GM23338 (cell line): ENCODE measurements at regions not wholly inside any gene's neighbourhood (a gene's known extent, or its start where the extent isn't known, plus 50 kb on each side); places are given as distances from the start of the nearest gene placed in this dataset.

Source experiments
- ATAC-seq: fragments of 200-7000 bp; cut with Tn5 transposase; 3 replicates; pipeline ENCODE4 v1.9.1; 2020
- DNase-seq: peaks from one replicate; pipeline ENCODE4 v3.0.0-alpha.2; 2015; ENCODE audit warnings: low spot score
- H2AFZ ChIP-seq: fragments of 200-600 bp; sonication (generic); 2 replicates; pipeline ENCODE4 v1.8.0; 2016; ENCODE audit warnings: antibody characterized with exemption, mild to moderate bottlenecking, moderate library complexity
- H3F3A ChIP-seq: fragments of 200-600 bp; sonication (generic); replicated peaks from 2 replicates; pipeline ENCODE4 v1.8.0; 2017; ENCODE audit warnings: antibody characterized with exemption, mixed run types, low read depth
- H3K27ac ChIP-seq: fragments of 200-600 bp; sonication (generic); 2 replicates; pipeline ENCODE4 v1.6.1; 2016; ENCODE audit warnings: low read depth
- H3K27me3 ChIP-seq: fragments of 200-600 bp; sonication (generic); 2 replicates; pipeline ENCODE4 v1.8.0; 2016; ENCODE audit warnings: mild to moderate bottlenecking, mixed run types, moderate library complexity; ENCODE audit not compliant: insufficient read depth
- H3K36me3 ChIP-seq: fragments of 200-600 bp; sonication (generic); 2 replicates; pipeline ENCODE4 v1.8.0; 2016; ENCODE audit warnings: mild to moderate bottlenecking; ENCODE audit not compliant: insufficient read depth
- H3K4me1 ChIP-seq: fragments of 200-600 bp; sonication (generic); 2 replicates; pipeline ENCODE4 v1.8.0; 2016; ENCODE audit warnings: mild to moderate bottlenecking, moderate library complexity; ENCODE audit not compliant: insufficient read depth
- H3K4me2 ChIP-seq: fragments of 200-600 bp; sonication (generic); 2 replicates; pipeline ENCODE4 v1.7.1; 2017; ENCODE audit warnings: mixed run types
- H3K4me3 ChIP-seq: fragments of 200-600 bp; sonication (generic); 2 replicates; pipeline ENCODE4 v1.6.1; 2016; ENCODE audit warnings: mixed run types
- H3K79me2 ChIP-seq: fragments of 200-600 bp; sonication (generic); replicated peaks from 2 replicates; pipeline ENCODE4 v1.8.0; 2017; ENCODE audit warnings: mild to moderate bottlenecking; ENCODE audit not compliant: insufficient read depth
- H3K9me2 ChIP-seq: fragments of 200-600 bp; sonication (generic); 2 replicates; pipeline ENCODE4 v1.8.0; 2017; ENCODE audit not compliant: insufficient read depth
- H4K20me1 ChIP-seq: fragments of 200-600 bp; sonication (generic); replicated peaks from 2 replicates; pipeline ENCODE4 v1.8.0; 2017; ENCODE audit warnings: mild to moderate bottlenecking; ENCODE audit not compliant: insufficient read depth
- H3K27ac Mint-ChIP-seq: 2 replicates; pipeline ENCODE4 v1.8.0; 2020; ENCODE audit warnings: inconsistent platforms, mild to moderate bottlenecking, moderate library complexity, mixed read lengths
- H3K27me3 Mint-ChIP-seq: 3 replicates; pipeline ENCODE4 v1.8.0; 2022; ENCODE audit warnings: low read depth, mild to moderate bottlenecking, moderate library complexity, mixed read lengths, inconsistent platforms; ENCODE audit not compliant: insufficient read depth, poor library complexity
- H3K36me3 Mint-ChIP-seq: 3 replicates; pipeline ENCODE4 v1.8.0; 2021; ENCODE audit warnings: low read depth, mild to moderate bottlenecking, inconsistent platforms, moderate library complexity, mixed read lengths
- H3K4me1 Mint-ChIP-seq: 3 replicates; pipeline ENCODE4 v1.8.0; 2020; ENCODE audit warnings: mild to moderate bottlenecking, inconsistent platforms, mixed read lengths
- H3K4me3 Mint-ChIP-seq: 3 replicates; pipeline ENCODE4 v1.8.0; 2021; ENCODE audit warnings: moderate library complexity, mild to moderate bottlenecking, inconsistent platforms, mixed read lengths
- H3K9me3 Mint-ChIP-seq: 3 replicates; pipeline ENCODE4 v1.8.0; 2020; ENCODE audit warnings: moderate library complexity, mild to moderate bottlenecking, inconsistent platforms, mixed read lengths
- CREB1 ChIP-seq: fragments of 250-450 bp; sonication (Bioruptor Pico); IDR thresholded peaks from 2 replicates; pipeline ENCODE4 v1.5.0; 2020; ENCODE audit warnings: low read depth, mild to moderate bottlenecking, moderate library complexity
- EZH2 ChIP-seq: fragments of 200-600 bp; sonication (generic); IDR thresholded peaks from one replicate; pipeline ENCODE4 v1.8.0; 2017; ENCODE audit warnings: antibody characterized with exemption, mild to moderate bottlenecking, low read depth; ENCODE audit not compliant: unreplicated experiment
- EZH2phosphoT487 ChIP-seq: fragments of 200-600 bp; sonication (generic); IDR thresholded peaks from one replicate; pipeline ENCODE4 v1.8.1; 2018; ENCODE audit warnings: antibody characterized with exemption; ENCODE audit not compliant: unreplicated experiment
- JUNB ChIP-seq: IDR thresholded peaks from one replicate; pipeline ENCODE4 v1.6.1; 2016; ENCODE audit warnings: antibody characterized with exemption; ENCODE audit not compliant: unreplicated experiment
- NANOG ChIP-seq: IDR thresholded peaks from 2 replicates; pipeline ENCODE4 v1.6.1; 2016; ENCODE audit warnings: antibody characterized with exemption, borderline replicate concordance
- POLR2AphosphoS5 ChIP-seq: IDR thresholded peaks from 2 replicates; pipeline ENCODE4 v1.6.1; 2016; ENCODE audit warnings: antibody characterized with exemption, low read depth
- STAT1 ChIP-seq: IDR thresholded peaks from one replicate; pipeline ENCODE4 v1.6.1; 2016; ENCODE audit warnings: antibody characterized with exemption; ENCODE audit not compliant: unreplicated experiment
- ZNF114 ChIP-seq: fragments of 250-450 bp; sonication (Bioruptor Pico); IDR thresholded peaks from 2 replicates; pipeline ENCODE4 v1.5.0; 2020; ENCODE audit warnings: mild to moderate bottlenecking, moderate library complexity
- ZNF331 ChIP-seq: fragments of 250-450 bp; sonication (Bioruptor Pico); IDR thresholded peaks from 2 replicates; pipeline ENCODE4 v1.5.0; 2020; ENCODE audit warnings: low read depth, mild to moderate bottlenecking, moderate library complexity
- TF ChIP-seq, protein P1 (sequence below): fragments of 250-450 bp; sonication (Bioruptor Pico); IDR thresholded peaks from 2 replicates; pipeline ENCODE4 v1.5.0; 2020; ENCODE audit warnings: mild to moderate bottlenecking, moderate library complexity
- TF ChIP-seq, protein P2 (sequence below), 2 experiments: fragments of 200-600 bp in 1 of 2; sonication (generic) in 1 of 2; conservative IDR thresholded peaks; 2 replicates each; pipeline versions ENCODE4 v1.5.1 to v1.6.1; 2016 to 2017; ENCODE audit warnings: antibody characterized with exemption in 2 of 2, low read depth in 2 of 2, mild to moderate bottlenecking in 2 of 2, moderate library complexity in 1 of 2
- TF ChIP-seq, protein P3 (sequence below): IDR thresholded peaks from one replicate; pipeline ENCODE4 v1.6.1; 2018; ENCODE audit warnings: antibody characterized with exemption; ENCODE audit not compliant: unreplicated experiment
- TF ChIP-seq, protein P4 (sequence below): IDR thresholded peaks from 2 replicates; pipeline ENCODE4 v1.6.1; 2016; ENCODE audit warnings: antibody characterized with exemption

DNA sequence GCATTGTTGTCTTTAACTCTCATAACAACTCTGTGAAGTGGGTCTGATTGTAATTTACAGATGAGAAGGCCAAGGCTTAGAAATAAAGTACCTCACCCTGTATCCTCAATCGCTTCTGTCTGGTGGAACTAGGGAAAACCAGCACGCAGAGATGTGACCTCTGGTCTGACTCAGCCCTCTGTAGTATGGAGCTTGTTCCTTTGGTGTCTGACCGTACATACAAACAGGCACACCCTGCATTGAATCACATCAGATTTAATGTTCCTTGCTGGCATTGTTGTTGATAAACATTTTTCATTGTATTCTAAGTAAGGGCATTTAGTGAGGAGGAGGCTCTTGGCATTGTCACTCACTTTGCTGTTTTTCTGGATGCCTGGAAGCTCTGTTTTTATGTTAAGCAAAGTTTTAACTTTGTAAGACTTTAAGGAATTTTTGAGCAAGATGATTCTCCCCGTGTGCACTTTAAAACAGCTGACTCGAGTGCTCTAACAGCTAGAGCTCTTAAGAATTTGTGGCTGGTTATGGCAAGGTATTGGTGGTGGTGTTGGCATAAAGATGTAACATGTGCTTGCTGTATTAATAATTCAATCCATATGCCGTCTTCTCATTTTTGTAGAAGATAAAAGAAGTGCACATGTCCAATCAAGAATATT lies 89.0 kb upstream of the SPATA13 start (continued):
- TF ChIP-seq, protein P1, sequence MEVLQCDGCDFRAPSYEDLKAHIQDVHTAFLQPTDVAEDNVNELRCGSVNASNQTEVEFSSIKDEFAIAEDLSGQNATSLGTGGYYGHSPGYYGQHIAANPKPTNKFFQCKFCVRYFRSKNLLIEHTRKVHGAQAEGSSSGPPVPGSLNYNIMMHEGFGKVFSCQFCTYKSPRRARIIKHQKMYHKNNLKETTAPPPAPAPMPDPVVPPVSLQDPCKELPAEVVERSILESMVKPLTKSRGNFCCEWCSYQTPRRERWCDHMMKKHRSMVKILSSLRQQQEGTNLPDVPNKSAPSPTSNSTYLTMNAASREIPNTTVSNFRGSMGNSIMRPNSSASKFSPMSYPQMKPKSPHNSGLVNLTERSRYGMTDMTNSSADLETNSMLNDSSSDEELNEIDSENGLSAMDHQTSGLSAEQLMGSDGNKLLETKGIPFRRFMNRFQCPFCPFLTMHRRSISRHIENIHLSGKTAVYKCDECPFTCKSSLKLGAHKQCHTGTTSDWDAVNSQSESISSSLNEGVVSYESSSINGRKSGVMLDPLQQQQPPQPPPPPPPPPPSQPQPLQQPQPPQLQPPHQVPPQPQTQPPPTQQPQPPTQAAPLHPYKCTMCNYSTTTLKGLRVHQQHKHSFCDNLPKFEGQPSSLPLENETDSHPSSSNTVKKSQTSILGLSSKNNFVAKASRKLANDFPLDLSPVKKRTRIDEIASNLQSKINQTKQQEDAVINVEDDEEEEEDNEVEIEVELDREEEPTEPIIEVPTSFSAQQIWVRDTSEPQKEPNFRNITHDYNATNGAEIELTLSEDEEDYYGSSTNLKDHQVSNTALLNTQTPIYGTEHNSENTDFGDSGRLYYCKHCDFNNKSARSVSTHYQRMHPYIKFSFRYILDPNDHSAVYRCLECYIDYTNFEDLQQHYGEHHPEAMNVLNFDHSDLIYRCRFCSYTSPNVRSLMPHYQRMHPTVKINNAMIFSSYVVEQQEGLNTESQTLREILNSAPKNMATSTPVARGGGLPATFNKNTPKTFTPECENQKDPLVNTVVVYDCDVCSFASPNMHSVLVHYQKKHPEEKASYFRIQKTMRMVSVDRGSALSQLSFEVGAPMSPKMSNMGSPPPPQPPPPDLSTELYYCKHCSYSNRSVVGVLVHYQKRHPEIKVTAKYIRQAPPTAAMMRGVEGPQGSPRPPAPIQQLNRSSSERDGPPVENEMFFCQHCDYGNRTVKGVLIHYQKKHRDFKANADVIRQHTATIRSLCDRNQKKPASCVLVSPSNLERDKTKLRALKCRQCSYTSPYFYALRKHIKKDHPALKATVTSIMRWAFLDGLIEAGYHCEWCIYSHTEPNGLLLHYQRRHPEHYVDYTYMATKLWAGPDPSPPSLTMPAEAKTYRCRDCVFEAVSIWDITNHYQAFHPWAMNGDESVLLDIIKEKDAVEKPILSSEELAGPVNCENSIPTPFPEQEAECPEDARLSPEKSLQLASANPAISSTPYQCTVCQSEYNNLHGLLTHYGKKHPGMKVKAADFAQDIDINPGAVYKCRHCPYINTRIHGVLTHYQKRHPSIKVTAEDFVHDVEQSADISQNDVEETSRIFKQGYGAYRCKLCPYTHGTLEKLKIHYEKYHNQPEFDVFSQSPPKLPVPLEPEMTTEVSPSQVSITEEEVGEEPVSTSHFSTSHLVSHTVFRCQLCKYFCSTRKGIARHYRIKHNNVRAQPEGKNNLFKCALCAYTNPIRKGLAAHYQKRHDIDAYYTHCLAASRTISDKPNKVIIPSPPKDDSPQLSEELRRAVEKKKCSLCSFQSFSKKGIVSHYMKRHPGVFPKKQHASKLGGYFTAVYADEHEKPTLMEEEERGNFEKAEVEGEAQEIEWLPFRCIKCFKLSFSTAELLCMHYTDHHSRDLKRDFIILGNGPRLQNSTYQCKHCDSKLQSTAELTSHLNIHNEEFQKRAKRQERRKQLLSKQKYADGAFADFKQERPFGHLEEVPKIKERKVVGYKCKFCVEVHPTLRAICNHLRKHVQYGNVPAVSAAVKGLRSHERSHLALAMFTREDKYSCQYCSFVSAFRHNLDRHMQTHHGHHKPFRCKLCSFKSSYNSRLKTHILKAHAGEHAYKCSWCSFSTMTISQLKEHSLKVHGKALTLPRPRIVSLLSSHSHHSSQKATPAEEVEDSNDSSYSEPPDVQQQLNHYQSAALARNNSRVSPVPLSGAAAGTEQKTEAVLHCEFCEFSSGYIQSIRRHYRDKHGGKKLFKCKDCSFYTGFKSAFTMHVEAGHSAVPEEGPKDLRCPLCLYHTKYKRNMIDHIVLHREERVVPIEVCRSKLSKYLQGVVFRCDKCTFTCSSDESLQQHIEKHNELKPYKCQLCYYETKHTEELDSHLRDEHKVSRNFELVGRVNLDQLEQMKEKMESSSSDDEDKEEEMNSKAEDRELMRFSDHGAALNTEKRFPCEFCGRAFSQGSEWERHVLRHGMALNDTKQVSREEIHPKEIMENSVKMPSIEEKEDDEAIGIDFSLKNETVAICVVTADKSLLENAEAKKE (CRISPR knock-in tag), result no peak
- TF ChIP-seq EZH2 (no peak), ZNF331 (CRISPR knock-in tag) (no peak), ZNF114 (CRISPR knock-in tag) (no peak), NANOG (no peak), EZH2phosphoT487 (no peak)
- TF ChIP-seq, protein P2, sequence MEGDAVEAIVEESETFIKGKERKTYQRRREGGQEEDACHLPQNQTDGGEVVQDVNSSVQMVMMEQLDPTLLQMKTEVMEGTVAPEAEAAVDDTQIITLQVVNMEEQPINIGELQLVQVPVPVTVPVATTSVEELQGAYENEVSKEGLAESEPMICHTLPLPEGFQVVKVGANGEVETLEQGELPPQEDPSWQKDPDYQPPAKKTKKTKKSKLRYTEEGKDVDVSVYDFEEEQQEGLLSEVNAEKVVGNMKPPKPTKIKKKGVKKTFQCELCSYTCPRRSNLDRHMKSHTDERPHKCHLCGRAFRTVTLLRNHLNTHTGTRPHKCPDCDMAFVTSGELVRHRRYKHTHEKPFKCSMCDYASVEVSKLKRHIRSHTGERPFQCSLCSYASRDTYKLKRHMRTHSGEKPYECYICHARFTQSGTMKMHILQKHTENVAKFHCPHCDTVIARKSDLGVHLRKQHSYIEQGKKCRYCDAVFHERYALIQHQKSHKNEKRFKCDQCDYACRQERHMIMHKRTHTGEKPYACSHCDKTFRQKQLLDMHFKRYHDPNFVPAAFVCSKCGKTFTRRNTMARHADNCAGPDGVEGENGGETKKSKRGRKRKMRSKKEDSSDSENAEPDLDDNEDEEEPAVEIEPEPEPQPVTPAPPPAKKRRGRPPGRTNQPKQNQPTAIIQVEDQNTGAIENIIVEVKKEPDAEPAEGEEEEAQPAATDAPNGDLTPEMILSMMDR (conservative IDR thresholded peaks at IDR 0.05; ENCODE audit: low read depth in 2 of 2), result no peak

DNA sequence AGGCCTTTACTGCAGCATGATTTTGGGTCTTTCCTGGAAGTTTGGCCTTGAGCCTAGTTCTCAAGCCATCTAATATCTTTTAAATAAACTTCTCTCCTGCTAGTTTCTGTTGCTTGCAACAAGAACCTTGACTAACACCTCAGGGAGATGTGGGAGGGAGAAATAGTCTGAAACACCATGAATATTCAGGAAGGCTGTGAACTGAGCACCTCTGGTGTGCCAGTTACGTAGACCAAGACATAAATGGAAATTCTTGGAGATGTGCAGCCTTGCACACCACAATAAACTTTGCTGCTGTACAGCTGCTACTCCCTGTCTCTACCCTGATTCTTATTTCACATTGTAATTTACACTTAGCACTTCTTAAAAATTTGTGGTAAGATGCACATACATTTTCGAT lies 86.9 kb upstream of the SPATA13 start:
- Histone ChIP-seq H3K79me2 (no peaks in the 10 kb centered on the region), H3K27me3 (no peaks in the 10 kb centered on the region), H2AFZ (no peak overlapping the region), H3K9me2 (peaks cover 8% of the 10 kb centered on the region; the same call in 1 of the 2 replicates), H3K4me2 (no peak overlapping the region), H3K36me3 (no peaks in the 10 kb centered on the region), H3K4me1 (peaks cover 16% of the 10 kb centered on the region), H3K27ac (no peak overlapping the region), H3K4me3 (no peak overlapping the region), H3F3A (no peaks in the 10 kb centered on the region), H4K20me1 (no peaks in the 10 kb centered on the region)
- peaks cover 1% of the 10 kb centered on the region for H3K27me3 Mint-ChIP-seq
- no peaks in the 10 kb centered on the region for H3K9me3 Mint-ChIP-seq
- H3K4me1 Mint-ChIP-seq, result peaks cover 24% of the 10 kb centered on the region
- DNase-seq (no peak), ATAC-seq (no peak)
- H3K4me3 Mint-ChIP-seq, result no peak overlapping the region
- no peak overlapping the region for H3K27ac Mint-ChIP-seq
- no peaks in the 10 kb centered on the region for H3K36me3 Mint-ChIP-seq
- TF ChIP-seq POLR2AphosphoS5 (no peak), JUNB (no peak), CREB1 (no peak), ZNF114 (CRISPR knock-in tag) (no peak), EZH2 (no peak), ZNF331 (CRISPR knock-in tag) (no peak), STAT1 (no peak)
- TF ChIP-seq, protein P3, sequence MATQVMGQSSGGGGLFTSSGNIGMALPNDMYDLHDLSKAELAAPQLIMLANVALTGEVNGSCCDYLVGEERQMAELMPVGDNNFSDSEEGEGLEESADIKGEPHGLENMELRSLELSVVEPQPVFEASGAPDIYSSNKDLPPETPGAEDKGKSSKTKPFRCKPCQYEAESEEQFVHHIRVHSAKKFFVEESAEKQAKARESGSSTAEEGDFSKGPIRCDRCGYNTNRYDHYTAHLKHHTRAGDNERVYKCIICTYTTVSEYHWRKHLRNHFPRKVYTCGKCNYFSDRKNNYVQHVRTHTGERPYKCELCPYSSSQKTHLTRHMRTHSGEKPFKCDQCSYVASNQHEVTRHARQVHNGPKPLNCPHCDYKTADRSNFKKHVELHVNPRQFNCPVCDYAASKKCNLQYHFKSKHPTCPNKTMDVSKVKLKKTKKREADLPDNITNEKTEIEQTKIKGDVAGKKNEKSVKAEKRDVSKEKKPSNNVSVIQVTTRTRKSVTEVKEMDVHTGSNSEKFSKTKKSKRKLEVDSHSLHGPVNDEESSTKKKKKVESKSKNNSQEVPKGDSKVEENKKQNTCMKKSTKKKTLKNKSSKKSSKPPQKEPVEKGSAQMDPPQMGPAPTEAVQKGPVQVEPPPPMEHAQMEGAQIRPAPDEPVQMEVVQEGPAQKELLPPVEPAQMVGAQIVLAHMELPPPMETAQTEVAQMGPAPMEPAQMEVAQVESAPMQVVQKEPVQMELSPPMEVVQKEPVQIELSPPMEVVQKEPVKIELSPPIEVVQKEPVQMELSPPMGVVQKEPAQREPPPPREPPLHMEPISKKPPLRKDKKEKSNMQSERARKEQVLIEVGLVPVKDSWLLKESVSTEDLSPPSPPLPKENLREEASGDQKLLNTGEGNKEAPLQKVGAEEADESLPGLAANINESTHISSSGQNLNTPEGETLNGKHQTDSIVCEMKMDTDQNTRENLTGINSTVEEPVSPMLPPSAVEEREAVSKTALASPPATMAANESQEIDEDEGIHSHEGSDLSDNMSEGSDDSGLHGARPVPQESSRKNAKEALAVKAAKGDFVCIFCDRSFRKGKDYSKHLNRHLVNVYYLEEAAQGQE, result no peak
- TF ChIP-seq, protein P4, sequence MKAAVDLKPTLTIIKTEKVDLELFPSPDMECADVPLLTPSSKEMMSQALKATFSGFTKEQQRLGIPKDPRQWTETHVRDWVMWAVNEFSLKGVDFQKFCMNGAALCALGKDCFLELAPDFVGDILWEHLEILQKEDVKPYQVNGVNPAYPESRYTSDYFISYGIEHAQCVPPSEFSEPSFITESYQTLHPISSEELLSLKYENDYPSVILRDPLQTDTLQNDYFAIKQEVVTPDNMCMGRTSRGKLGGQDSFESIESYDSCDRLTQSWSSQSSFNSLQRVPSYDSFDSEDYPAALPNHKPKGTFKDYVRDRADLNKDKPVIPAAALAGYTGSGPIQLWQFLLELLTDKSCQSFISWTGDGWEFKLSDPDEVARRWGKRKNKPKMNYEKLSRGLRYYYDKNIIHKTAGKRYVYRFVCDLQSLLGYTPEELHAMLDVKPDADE, result no peak
